ENCODE measurements at regions not wholly inside any gene's neighbourhood (a gene's known extent, or its start where the extent isn't known, plus 50 kb on each side); places are given as distances from the start of the nearest gene placed in this dataset.

DNA sequence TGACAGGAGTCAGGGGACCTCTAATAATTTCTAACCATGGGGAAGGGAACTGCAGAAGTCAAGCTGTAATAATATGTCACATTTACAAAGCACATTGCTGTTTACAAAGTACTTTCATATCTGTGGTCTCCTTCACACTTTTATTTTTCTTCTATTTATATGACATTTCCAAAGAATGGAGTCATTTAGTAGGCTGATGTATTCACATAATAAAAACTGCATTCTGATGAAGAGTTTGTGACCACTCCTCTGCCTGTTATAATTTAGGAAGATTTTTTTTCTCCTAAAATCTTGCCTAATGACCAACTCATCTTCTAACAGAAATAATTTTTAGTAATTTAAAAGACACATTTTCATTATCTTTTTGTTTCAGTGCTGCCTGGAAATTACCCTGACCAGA, 272.2 kb upstream of the VEPH1 start:
- TF ChIP-seq, protein P1, sequence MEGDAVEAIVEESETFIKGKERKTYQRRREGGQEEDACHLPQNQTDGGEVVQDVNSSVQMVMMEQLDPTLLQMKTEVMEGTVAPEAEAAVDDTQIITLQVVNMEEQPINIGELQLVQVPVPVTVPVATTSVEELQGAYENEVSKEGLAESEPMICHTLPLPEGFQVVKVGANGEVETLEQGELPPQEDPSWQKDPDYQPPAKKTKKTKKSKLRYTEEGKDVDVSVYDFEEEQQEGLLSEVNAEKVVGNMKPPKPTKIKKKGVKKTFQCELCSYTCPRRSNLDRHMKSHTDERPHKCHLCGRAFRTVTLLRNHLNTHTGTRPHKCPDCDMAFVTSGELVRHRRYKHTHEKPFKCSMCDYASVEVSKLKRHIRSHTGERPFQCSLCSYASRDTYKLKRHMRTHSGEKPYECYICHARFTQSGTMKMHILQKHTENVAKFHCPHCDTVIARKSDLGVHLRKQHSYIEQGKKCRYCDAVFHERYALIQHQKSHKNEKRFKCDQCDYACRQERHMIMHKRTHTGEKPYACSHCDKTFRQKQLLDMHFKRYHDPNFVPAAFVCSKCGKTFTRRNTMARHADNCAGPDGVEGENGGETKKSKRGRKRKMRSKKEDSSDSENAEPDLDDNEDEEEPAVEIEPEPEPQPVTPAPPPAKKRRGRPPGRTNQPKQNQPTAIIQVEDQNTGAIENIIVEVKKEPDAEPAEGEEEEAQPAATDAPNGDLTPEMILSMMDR (conservative IDR thresholded peaks at IDR 0.05 in 1 of 2, IDR thresholded peaks at IDR 0.05 in 1 of 2; ENCODE audit: low read depth in 1 of 2, low read length in 2 of 2), result no peak
- TF ChIP-seq EZH2 (IDR thresholded peaks at IDR 0.05; ENCODE audit: low read length, missing control alignments), result no peak
